Right lobe of liver (tissue), 6 donors: ENCODE measurements at regions not wholly inside any gene's neighbourhood (a gene's known extent, or its start where the extent isn't known, plus 50 kb on each side); places are given as distances from the start of the nearest gene placed in this dataset.

Experiments
- ATAC-seq, 4 donors: fragments of 200-7000 bp; cut with Tn5 transposase; one replicate each; pipeline ENCODE4 v1.9.1; 2020; ENCODE audit warnings: mild to moderate bottlenecking in 4 of 4, moderate library complexity in 4 of 4
- DNase-seq, 3 donors: peaks; one replicate each; pipeline ENCODE4 v3.0.0-alpha.2; 2020
- H3K27ac ChIP-seq, 3 donors: fragments of 200-600 bp; one replicate each; pipeline ENCODE4 v1.8.0; 2022
- H3K27me3 ChIP-seq, 2 donors: fragments of 200-600 bp; one replicate each; pipeline ENCODE4 v1.8.0; 2022
- H3K36me3 ChIP-seq, 4 donors: fragments of 200-600 bp; sonication (generic) in 1 of 4; one replicate each; pipeline versions ENCODE4 v1.5.1 to v1.8.0; 2017 to 2022; ENCODE audit warnings: control low read depth in 1 of 4
- H3K4me1 ChIP-seq, 4 donors: fragments of 200-600 bp; sonication (generic) in 1 of 4; one replicate each; pipeline versions ENCODE4 v1.5.1 to v1.8.0; 2017 to 2022; ENCODE audit warnings: control low read depth in 1 of 4
- H3K4me3 ChIP-seq, 3 donors: fragments of 200-600 bp; one replicate each; pipeline ENCODE4 v1.8.0; 2022
- H3K9me3 ChIP-seq, 4 donors: fragments of 200-600 bp; sonication (generic) in 1 of 4; one replicate each; pipeline versions ENCODE4 v1.5.1 to v1.8.0; 2017 to 2022; ENCODE audit warnings: control low read depth in 1 of 4
- POLR2A ChIP-seq: fragments of 450-650 bp; IDR thresholded peaks from one replicate; pipeline ENCODE4 v1.6.1; 2017; ENCODE audit warnings: antibody characterized with exemption, mild to moderate bottlenecking
- WGBS: methylation state at CpG from one replicate; pipeline ENCODE4 v1.1.6; 2018; ENCODE audit warnings: low coverage, low lambda C conversion rate; ENCODE audit not compliant: insufficient coverage; ENCODE audit errors: missing lambda C conversion rate; 5-methylcytosine and 5-hydroxymethylcytosine counted together
- intact Hi-C, 2 donors: fragments of 100-400 bp; cut with DNase I; formaldehyde crosslinking; loops; one replicate each; pipeline versions ENCODE4 v1.11.2 to v1.14.1; 2022
- TF ChIP-seq, protein P1 (sequence below), 4 donors: fragments of 200-600 bp in 3 of 4; fragments of 450-650 bp in 1 of 4; IDR thresholded peaks; one replicate each; pipeline versions ENCODE4 v1.5.1 to v1.8.0; 2016 to 2022; ENCODE audit warnings: antibody characterized with exemption in 4 of 4, mild to moderate bottlenecking in 2 of 4
- donor health status: DM: no; HTN: yes; CAD: no.
- donor health status: DM: no; HTN: no; CAD: no.
- donor health status: DM: no; HTN: no; CAD: no.
- donor health status: DM: no; HTN: yes; CAD: no.
- donor health status: DM: no; HTN: yes; CAD: no.

DNA sequence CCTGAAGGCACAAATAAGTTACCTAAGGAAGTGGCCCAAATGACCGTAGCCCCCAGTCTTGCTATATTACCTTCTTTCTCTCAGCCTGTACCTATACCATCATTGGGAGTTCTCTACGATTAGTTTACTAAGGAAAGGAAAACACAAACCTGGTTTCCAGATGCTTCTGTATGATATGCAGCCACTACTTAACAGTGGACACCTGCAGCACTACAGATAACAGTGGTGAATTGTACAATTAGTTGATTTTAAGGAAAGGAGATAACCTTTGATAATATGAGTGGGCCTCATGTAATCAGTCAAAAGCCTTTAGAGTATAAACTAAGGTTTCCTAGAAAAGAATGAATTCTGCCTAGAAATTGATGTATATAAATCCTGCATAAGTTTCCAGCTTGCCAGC is 1157.4 kb downstream of the KCNT2 start:
- Histone ChIP-seq H3K27ac (no peak overlapping the region), H3K4me1 (no peaks in the 10 kb centered on the region), H3K36me3 (no peaks in the 10 kb centered on the region), H3K27me3 (no peaks in the 10 kb centered on the region), H3K9me3 (no peaks in the 10 kb centered on the region), H3K4me3 (no peak overlapping the region)
- DNase-seq (no peak), ATAC-seq (no peak)
- intact Hi-C loops: no loop called here
- WGBS: 43% methylated on average over 2 of the region's 2 CpGs
- no peak for TF ChIP-seq POLR2A
- TF ChIP-seq, protein P1, sequence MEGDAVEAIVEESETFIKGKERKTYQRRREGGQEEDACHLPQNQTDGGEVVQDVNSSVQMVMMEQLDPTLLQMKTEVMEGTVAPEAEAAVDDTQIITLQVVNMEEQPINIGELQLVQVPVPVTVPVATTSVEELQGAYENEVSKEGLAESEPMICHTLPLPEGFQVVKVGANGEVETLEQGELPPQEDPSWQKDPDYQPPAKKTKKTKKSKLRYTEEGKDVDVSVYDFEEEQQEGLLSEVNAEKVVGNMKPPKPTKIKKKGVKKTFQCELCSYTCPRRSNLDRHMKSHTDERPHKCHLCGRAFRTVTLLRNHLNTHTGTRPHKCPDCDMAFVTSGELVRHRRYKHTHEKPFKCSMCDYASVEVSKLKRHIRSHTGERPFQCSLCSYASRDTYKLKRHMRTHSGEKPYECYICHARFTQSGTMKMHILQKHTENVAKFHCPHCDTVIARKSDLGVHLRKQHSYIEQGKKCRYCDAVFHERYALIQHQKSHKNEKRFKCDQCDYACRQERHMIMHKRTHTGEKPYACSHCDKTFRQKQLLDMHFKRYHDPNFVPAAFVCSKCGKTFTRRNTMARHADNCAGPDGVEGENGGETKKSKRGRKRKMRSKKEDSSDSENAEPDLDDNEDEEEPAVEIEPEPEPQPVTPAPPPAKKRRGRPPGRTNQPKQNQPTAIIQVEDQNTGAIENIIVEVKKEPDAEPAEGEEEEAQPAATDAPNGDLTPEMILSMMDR (IDR thresholded peaks at IDR 0.05): no peak

DNA sequence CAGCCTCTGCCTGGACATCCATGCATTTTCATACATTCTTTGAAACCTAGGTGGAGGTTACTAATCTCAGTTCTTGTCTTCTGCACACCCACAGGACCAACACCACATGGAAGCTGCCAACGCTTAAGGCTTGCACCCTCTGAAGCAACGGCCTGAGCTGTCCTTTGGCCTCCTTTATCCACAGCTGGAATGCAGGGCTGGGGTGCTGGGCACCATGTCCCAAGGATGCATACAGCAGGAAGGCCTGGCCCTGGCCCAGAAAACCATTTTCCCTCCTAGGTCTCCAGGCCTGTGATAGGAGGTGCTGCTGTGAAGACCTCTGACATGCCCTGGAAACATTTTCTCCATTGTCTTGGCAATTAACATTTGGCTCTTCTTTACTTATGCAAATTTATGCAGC is 1168.6 kb downstream of the KCNT2 start:
- Histone ChIP-seq H3K4me1 (no peaks in the 10 kb centered on the region), H3K27me3 (no peaks in the 10 kb centered on the region), H3K4me3 (no peak overlapping the region), H3K36me3 (no peaks in the 10 kb centered on the region), H3K9me3 (no peaks in the 10 kb centered on the region), H3K27ac (no peak overlapping the region)
- TF ChIP-seq POLR2A: no peak
- TF ChIP-seq, protein P1 (IDR thresholded peaks at IDR 0.05): no peak
- intact Hi-C loops: no loop called here
- DNase-seq: peak in 1 of 3 donors; percentile 25
- no peak for ATAC-seq
- WGBS: 40% methylated on average over 2 of the region's 2 CpGs

GRCh38 chr1:195434566-195435203 is 1173.6 kb downstream of the KCNT2 start:
- intact Hi-C loops: no loop called here
- Histone ChIP-seq H3K27me3 (no peaks in the 10 kb centered on the region), H3K36me3 (no peaks in the 10 kb centered on the region), H3K4me3 (no peak overlapping the region), H3K9me3 (no peaks in the 10 kb centered on the region), H3K4me1 (no peaks in the 10 kb centered on the region), H3K27ac (no peak overlapping the region)
- no peak for ATAC-seq
- no peak for DNase-seq
- WGBS: 62% methylated on average over 4 of the region's 4 CpGs
- no peak for TF ChIP-seq POLR2A
- TF ChIP-seq, protein P1 (IDR thresholded peaks at IDR 0.05): no peak

DNA sequence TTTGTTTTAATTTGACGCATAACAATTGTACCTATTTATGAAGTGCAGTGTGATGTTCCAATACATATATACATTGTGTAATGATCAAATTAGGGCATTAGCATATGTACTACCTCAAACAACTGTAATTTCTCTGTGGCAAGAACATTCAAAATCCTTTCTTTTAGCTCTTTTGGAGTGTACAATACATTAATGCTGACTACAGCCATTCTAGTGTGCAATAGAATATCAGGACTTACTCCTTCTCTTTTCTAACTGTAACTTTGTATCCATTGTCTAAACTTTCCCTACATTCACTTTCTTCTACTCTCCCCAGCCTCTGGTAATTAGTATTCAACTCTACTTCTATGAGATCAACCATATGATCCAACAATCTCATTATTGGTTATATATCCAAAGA is 1177.4 kb downstream of the KCNT2 start:
- intact Hi-C loops: no loop called here
- Histone ChIP-seq H3K36me3 (no peaks in the 10 kb centered on the region), H3K9me3 (no peaks in the 10 kb centered on the region), H3K27ac (no peak overlapping the region), H3K27me3 (no peaks in the 10 kb centered on the region), H3K4me1 (no peaks in the 10 kb centered on the region), H3K4me3 (no peak overlapping the region)
- 93% methylated on average over 1 of the region's 1 CpG for WGBS
- TF ChIP-seq POLR2A: no peak
- TF ChIP-seq, protein P1 (IDR thresholded peaks at IDR 0.05): no peak
- DNase-seq (no peak), ATAC-seq (no peak)

DNA sequence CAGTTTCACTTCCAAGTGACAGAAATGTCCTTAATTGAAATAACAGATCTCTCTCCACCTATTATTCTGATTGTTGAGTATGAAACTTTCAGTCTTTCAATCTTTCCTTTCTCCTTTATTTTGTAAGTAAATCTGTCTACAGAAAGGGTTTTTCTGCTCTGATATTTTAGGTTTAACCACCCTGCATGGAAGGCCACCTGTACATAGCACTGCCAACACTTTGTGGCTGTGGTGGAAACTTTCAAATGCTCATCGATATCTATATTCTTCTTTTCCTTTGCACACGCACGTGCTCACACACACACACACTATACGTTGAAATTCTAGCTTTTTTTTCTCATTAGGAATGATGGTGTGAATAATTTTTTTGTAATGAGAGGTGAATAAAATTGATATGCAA is 1179.3 kb downstream of the KCNT2 start:
- DNase-seq: no peak
- intact Hi-C loops: no loop called here
- 46% methylated on average over 4 of the region's 4 CpGs for WGBS
- no peaks in the 10 kb centered on the region for H3K9me3 ChIP-seq
- H3K36me3 ChIP-seq: no peaks in the 10 kb centered on the region
- ATAC-seq: no peak
- no peak for TF ChIP-seq POLR2A
- TF ChIP-seq, protein P1 (IDR thresholded peaks at IDR 0.05): no peak
- H3K27ac ChIP-seq: no peak overlapping the region
- no peaks in the 10 kb centered on the region for H3K27me3 ChIP-seq
- no peak overlapping the region for H3K4me3 ChIP-seq
- H3K4me1 ChIP-seq: no peaks in the 10 kb centered on the region
